ENCODE measurements at regions not wholly inside any gene's neighbourhood (a gene's known extent, or its start where the extent isn't known, plus 50 kb on each side); places are given as distances from the start of the nearest gene placed in this dataset.
"Not testable (repeated sequence)": the region's sequence is repeated elsewhere in the genome, so short reads cannot be mapped to it uniquely, and the experiment has no call there.

- not testable (repeated sequence) for TF ChIP-seq ZNF788 (CRISPR knock-in tag; IDR thresholded peaks at IDR 0.05; ENCODE audit: borderline replicate concordance); MED1 (CRISPR knock-in tag; IDR thresholded peaks at IDR 0.05); CHD4 (IDR thresholded peaks at IDR 0.05; ENCODE audit: borderline replicate concordance, low read length); TERF1 (CRISPR knock-in tag; IDR thresholded peaks at IDR 0.05); ZNF430 (CRISPR knock-in tag; IDR thresholded peaks at IDR 0.05); FOXP4 (CRISPR knock-in tag; IDR thresholded peaks at IDR 0.05); NR3C1 (CRISPR knock-in tag; IDR thresholded peaks at IDR 0.05); SMC3 (IDR thresholded peaks at IDR 0.05; ENCODE audit: low read length)
These were observed 56.0 kb upstream of the BDP1 start for GRCh38 chr5:71399443-71399842.

Measured in HepG2 (cell line).